GM19372 (cell line): ENCODE measurements at regions not wholly inside any gene's neighbourhood (a gene's known extent, or its start where the extent isn't known, plus 50 kb on each side); places are given as distances from the start of the nearest gene placed in this dataset.

Experiments
- ATAC-seq: cut with Tn5 transposase; IDR thresholded peaks from one replicate; pipeline ENCODE4 v1.9.1; 2021; ENCODE audit warnings: mild to moderate bottlenecking, low read depth, moderate library complexity; ENCODE audit not compliant: unreplicated experiment

GRCh38 chr12:58801986-58802385 lies 118.3 kb downstream of the LRIG3 start:
- ATAC-seq = no peak

GRCh38 chr12:58803908-58804307 lies 116.4 kb downstream of the LRIG3 start:
- ATAC-seq = no peak

GRCh38 chr12:58804749-58805148 lies 115.6 kb downstream of the LRIG3 start:
- ATAC-seq = no peak

- ATAC-seq = no peak
Measured at GRCh38 chr12:58809064-58809607, 111.2 kb downstream of the LRIG3 start.

- ATAC-seq = no peak
Measured at GRCh38 chr12:58811346-58811745, 109.0 kb downstream of the LRIG3 start.

- no peak for ATAC-seq
Measured at GRCh38 chr12:58812214-58812613, 108.1 kb downstream of the LRIG3 start.

- no peak for ATAC-seq
Measured at GRCh38 chr12:58814036-58814435, 106.3 kb downstream of the LRIG3 start.

- ATAC-seq = no peak
Measured at GRCh38 chr12:58815235-58815634, 105.1 kb downstream of the LRIG3 start.

GRCh38 chr12:58818546-58818945 lies 101.8 kb downstream of the LRIG3 start:
- ATAC-seq = no peak

- ATAC-seq = no peak
Measured at GRCh38 chr12:58819345-58819744, 101.0 kb downstream of the LRIG3 start.

GRCh38 chr12:58819985-58820384 lies 100.3 kb downstream of the LRIG3 start:
- no peak for ATAC-seq
